Neural cell (in vitro differentiated cells): ENCODE measurements at regions not wholly inside any gene's neighbourhood (a gene's known extent, or its start where the extent isn't known, plus 50 kb on each side); places are given as distances from the start of the nearest gene placed in this dataset.

Source experiments
- H2AFZ ChIP-seq: fragments of 200-600, 300-800 bp; sonication (generic), shearing (Covaris generic); 2 replicates; pipeline ENCODE4 v1.6.0; 2014; ENCODE audit warnings: low read depth, mild to moderate bottlenecking, antibody characterized with exemption, low read length, moderate library complexity
- H3F3A ChIP-seq: fragments of 200-600 bp; shearing (Covaris generic); 2 replicates; pipeline ENCODE4 v1.6.1; 2016; ENCODE audit warnings: mild to moderate bottlenecking, moderate library complexity, mixed read lengths, antibody characterized with exemption, low read length; ENCODE audit not compliant: insufficient read depth, poor library complexity, severe bottlenecking
- H3K27ac ChIP-seq: fragments of 200-600, 300-800 bp; sonication (generic), shearing (Covaris generic); 2 replicates; pipeline ENCODE4 v1.5.1; 2014; ENCODE audit warnings: mild to moderate bottlenecking, low read length, moderate library complexity
- H3K27me3 ChIP-seq: fragments of 300-800, 200-600 bp; sonication (generic), shearing (Covaris generic); 2 replicates; pipeline ENCODE4 v1.6.0; 2014; ENCODE audit warnings: mild to moderate bottlenecking, low read depth, low read length, moderate library complexity; ENCODE audit not compliant: insufficient read depth
- H3K36me3 ChIP-seq: fragments of 300-800, 200-600 bp; sonication (generic), shearing (Covaris generic); 2 replicates; pipeline ENCODE4 v1.5.1; 2014; ENCODE audit warnings: mild to moderate bottlenecking, antibody characterized with exemption, low read length, moderate library complexity; ENCODE audit not compliant: insufficient read depth
- H3K4me2 ChIP-seq: fragments of 300-800, 200-600 bp; sonication (generic), shearing (Covaris generic); 2 replicates; pipeline ENCODE4 v1.6.0; 2014; ENCODE audit warnings: mild to moderate bottlenecking, low read length
- H3K4me3 ChIP-seq: fragments of 300-800, 200-600 bp; sonication (generic), shearing (Covaris generic); 2 replicates; pipeline ENCODE4 v1.5.1; 2014; ENCODE audit warnings: mild to moderate bottlenecking, low read length, moderate library complexity
- H3K79me2 ChIP-seq: fragments of 200-600 bp; shearing (Covaris generic); replicated peaks from 2 replicates; pipeline ENCODE4 v1.6.0; 2014; ENCODE audit warnings: mild to moderate bottlenecking, low read length, moderate library complexity; ENCODE audit not compliant: insufficient read depth
- H3K9ac ChIP-seq: fragments of 300-800, 200-600 bp; sonication (generic), shearing (Covaris generic); 2 replicates; pipeline ENCODE4 v1.6.1; 2016; ENCODE audit warnings: mild to moderate bottlenecking, low read length, mixed read lengths
- H3K9me2 ChIP-seq: fragments of 200-600 bp; shearing (Covaris generic); 2 replicates; pipeline ENCODE4 v1.6.1; 2016; ENCODE audit warnings: mild to moderate bottlenecking, low read length, mixed read lengths; ENCODE audit not compliant: insufficient read depth
- H3K9me3 ChIP-seq: fragments of 200-600, 300-800 bp; sonication (generic), shearing (Covaris generic); 2 replicates; pipeline ENCODE4 v1.6.1; 2016; ENCODE audit warnings: mild to moderate bottlenecking, mixed run types, low read length, moderate library complexity, mixed read lengths
- H4K20me1 ChIP-seq: fragments of 200-600 bp; shearing (Covaris generic); 2 replicates; pipeline ENCODE4 v1.6.1; 2016; ENCODE audit warnings: mild to moderate bottlenecking, mixed run types; ENCODE audit not compliant: insufficient read depth
- EP300 ChIP-seq: fragments of 450-650 bp; conservative IDR thresholded peaks from 2 replicates; pipeline ENCODE4 v1.6.1; 2014; ENCODE audit warnings: antibody characterized with exemption, mild to moderate bottlenecking, moderate library complexity; ENCODE audit not compliant: poor library complexity, severe bottlenecking
- EZH2 ChIP-seq: fragments of 200-600, 300-800 bp; shearing (Covaris generic), sonication (generic); IDR thresholded peaks from 2 replicates; pipeline ENCODE4 v1.6.1; 2014; ENCODE audit warnings: antibody characterized with exemption, low read length, borderline replicate concordance, mild to moderate bottlenecking; ENCODE audit not compliant: insufficient read depth, poor library complexity, severe bottlenecking
- MXI1 ChIP-seq: fragments of 450-650 bp; conservative IDR thresholded peaks from 2 replicates; pipeline ENCODE4 v1.6.1; 2014; ENCODE audit warnings: antibody characterized with exemption, mild to moderate bottlenecking; ENCODE audit not compliant: poor library complexity, severe bottlenecking
- POLR2AphosphoS5 ChIP-seq: IDR thresholded peaks from 2 replicates; pipeline ENCODE4 v1.6.1; 2012
- RAD21 ChIP-seq: fragments of 450-650 bp; conservative IDR thresholded peaks from 2 replicates; pipeline ENCODE4 v1.6.1; 2014; ENCODE audit warnings: antibody characterized with exemption, mild to moderate bottlenecking, moderate library complexity
- SMC3 ChIP-seq: fragments of 450-650 bp; conservative IDR thresholded peaks from 2 replicates; pipeline ENCODE4 v1.6.1; 2014; ENCODE audit warnings: antibody characterized with exemption, mild to moderate bottlenecking, moderate library complexity; ENCODE audit not compliant: poor library complexity
- TAF1 ChIP-seq: IDR thresholded peaks from 2 replicates; pipeline ENCODE4 v1.6.1; 2012; ENCODE audit warnings: low read depth
- TF ChIP-seq, protein P1 (sequence below): fragments of 450-650 bp; IDR thresholded peaks from 2 replicates; pipeline ENCODE4 v1.5.1; 2014; ENCODE audit warnings: antibody characterized with exemption, mild to moderate bottlenecking, moderate library complexity; ENCODE audit not compliant: poor library complexity, severe bottlenecking
- TF ChIP-seq, protein P2 (sequence below): IDR thresholded peaks from 2 replicates; pipeline ENCODE4 v1.6.1; 2012; ENCODE audit warnings: borderline replicate concordance

DNA sequence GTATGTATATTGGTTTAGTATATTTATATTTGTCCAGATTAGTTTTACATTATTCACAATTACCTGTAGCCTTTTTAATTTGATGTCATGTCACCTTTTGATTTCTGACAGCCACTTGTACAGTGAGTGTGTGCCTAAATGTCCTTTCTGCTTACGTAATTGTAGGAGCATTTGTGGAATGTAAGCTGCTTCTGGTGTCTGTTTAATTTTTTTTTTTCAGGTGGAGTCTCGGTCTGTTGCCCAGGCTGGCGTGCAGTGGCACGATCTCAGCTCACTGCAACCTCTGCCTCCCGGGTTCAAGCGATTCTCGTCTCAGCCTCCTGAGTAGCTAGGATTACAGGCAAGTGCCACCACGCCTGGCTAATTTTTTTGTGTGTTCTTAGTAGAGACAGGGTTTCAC lies 91.2 kb upstream of the XAGE2 start:
- TF ChIP-seq MXI1 (no peak), EP300 (no peak), EZH2 (no peak), TAF1 (no peak), POLR2AphosphoS5 (no peak), RAD21 (no peak), SMC3 (no peak)
- TF ChIP-seq, protein P1, sequence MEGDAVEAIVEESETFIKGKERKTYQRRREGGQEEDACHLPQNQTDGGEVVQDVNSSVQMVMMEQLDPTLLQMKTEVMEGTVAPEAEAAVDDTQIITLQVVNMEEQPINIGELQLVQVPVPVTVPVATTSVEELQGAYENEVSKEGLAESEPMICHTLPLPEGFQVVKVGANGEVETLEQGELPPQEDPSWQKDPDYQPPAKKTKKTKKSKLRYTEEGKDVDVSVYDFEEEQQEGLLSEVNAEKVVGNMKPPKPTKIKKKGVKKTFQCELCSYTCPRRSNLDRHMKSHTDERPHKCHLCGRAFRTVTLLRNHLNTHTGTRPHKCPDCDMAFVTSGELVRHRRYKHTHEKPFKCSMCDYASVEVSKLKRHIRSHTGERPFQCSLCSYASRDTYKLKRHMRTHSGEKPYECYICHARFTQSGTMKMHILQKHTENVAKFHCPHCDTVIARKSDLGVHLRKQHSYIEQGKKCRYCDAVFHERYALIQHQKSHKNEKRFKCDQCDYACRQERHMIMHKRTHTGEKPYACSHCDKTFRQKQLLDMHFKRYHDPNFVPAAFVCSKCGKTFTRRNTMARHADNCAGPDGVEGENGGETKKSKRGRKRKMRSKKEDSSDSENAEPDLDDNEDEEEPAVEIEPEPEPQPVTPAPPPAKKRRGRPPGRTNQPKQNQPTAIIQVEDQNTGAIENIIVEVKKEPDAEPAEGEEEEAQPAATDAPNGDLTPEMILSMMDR, result no peak
- TF ChIP-seq, protein P2, sequence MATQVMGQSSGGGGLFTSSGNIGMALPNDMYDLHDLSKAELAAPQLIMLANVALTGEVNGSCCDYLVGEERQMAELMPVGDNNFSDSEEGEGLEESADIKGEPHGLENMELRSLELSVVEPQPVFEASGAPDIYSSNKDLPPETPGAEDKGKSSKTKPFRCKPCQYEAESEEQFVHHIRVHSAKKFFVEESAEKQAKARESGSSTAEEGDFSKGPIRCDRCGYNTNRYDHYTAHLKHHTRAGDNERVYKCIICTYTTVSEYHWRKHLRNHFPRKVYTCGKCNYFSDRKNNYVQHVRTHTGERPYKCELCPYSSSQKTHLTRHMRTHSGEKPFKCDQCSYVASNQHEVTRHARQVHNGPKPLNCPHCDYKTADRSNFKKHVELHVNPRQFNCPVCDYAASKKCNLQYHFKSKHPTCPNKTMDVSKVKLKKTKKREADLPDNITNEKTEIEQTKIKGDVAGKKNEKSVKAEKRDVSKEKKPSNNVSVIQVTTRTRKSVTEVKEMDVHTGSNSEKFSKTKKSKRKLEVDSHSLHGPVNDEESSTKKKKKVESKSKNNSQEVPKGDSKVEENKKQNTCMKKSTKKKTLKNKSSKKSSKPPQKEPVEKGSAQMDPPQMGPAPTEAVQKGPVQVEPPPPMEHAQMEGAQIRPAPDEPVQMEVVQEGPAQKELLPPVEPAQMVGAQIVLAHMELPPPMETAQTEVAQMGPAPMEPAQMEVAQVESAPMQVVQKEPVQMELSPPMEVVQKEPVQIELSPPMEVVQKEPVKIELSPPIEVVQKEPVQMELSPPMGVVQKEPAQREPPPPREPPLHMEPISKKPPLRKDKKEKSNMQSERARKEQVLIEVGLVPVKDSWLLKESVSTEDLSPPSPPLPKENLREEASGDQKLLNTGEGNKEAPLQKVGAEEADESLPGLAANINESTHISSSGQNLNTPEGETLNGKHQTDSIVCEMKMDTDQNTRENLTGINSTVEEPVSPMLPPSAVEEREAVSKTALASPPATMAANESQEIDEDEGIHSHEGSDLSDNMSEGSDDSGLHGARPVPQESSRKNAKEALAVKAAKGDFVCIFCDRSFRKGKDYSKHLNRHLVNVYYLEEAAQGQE, result no peak
- Histone ChIP-seq H3F3A (no peaks in the 10 kb centered on the region), H3K79me2 (no peaks in the 10 kb centered on the region), H3K36me3 (no peaks in the 10 kb centered on the region), H3K4me3 (no peak overlapping the region), H3K27me3 (no peaks in the 10 kb centered on the region), H3K9me3 (no peaks in the 10 kb centered on the region), H3K9ac (no peak overlapping the region), H3K4me2 (no peak overlapping the region), H3K27ac (no peak overlapping the region), H2AFZ (no peak overlapping the region), H4K20me1 (no peaks in the 10 kb centered on the region), H3K9me2 (no peaks in the 10 kb centered on the region)

DNA sequence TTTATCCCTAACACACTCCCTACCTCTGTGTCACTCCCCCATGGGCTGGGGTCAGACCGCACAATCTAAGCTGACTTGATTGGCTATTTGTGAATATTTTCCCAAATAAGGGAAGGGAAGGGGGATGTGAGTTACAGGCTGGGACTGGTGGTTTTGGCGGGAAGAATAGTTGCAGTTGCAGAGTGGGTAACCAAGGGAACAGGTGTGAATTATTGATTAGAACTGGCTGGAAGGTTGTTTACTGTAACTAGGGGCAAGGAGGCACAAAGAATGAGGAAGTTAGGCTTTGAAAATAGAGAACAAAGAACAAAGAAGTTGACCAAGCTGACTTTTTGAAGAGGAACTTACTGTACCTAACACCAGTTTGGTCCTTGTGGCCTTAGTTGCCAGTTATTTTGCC lies 88.0 kb upstream of the XAGE2 start:
- no peaks in the 10 kb centered on the region for H3F3A ChIP-seq
- no peaks in the 10 kb centered on the region for H3K79me2 ChIP-seq
- no peaks in the 10 kb centered on the region for H3K36me3 ChIP-seq
- H3K4me3 ChIP-seq, result no peak overlapping the region
- H3K9me3 ChIP-seq, result no peaks in the 10 kb centered on the region
- H3K9ac ChIP-seq, result no peak overlapping the region
- no peak overlapping the region for H2AFZ ChIP-seq
- no peak for TF ChIP-seq EZH2
- TF ChIP-seq EP300, result no peak
- TF ChIP-seq POLR2AphosphoS5, result no peak
- TF ChIP-seq, protein P2, result no peak
- TF ChIP-seq, protein P1, result no peak
- TF ChIP-seq MXI1, result no peak
- no peak for TF ChIP-seq RAD21
- TF ChIP-seq TAF1, result no peak
- TF ChIP-seq SMC3, result no peak
- no peaks in the 10 kb centered on the region for H3K9me2 ChIP-seq
- no peak overlapping the region for H3K27ac ChIP-seq
- no peaks in the 10 kb centered on the region for H3K27me3 ChIP-seq
- no peaks in the 10 kb centered on the region for H4K20me1 ChIP-seq
- H3K4me2 ChIP-seq, result no peak overlapping the region
